Gastroesophageal sphincter (tissue), 3 donors: ENCODE measurements at regions not wholly inside any gene's neighbourhood (a gene's known extent, or its start where the extent isn't known, plus 50 kb on each side); places are given as distances from the start of the nearest gene placed in this dataset.

Source experiments
- POLR2A ChIP-seq, 2 donors: fragments of 450-650 bp; IDR thresholded peaks; one replicate each; pipeline ENCODE4 v1.6.1; 2017; ENCODE audit warnings: antibody characterized with exemption in 2 of 2, mild to moderate bottlenecking in 2 of 2, moderate library complexity in 1 of 2
- POLR2AphosphoS5 ChIP-seq: sonication (generic); formaldehyde crosslinking; IDR thresholded peaks from one replicate; pipeline ENCODE4 v1.6.1; 2017; ENCODE audit warnings: antibody characterized with exemption
- TF ChIP-seq, protein P1 (sequence below), 4 experiments: fragments of 200-600 bp in 2 of 4; fragments of 450-650 bp in 2 of 4; sonication (generic) in 1 of 4; IDR thresholded peaks; one replicate each; pipeline ENCODE4 v1.5.1; 2017 to 2019; ENCODE audit warnings: antibody characterized with exemption in 4 of 4, mild to moderate bottlenecking in 2 of 4, moderate library complexity in 2 of 4

DNA sequence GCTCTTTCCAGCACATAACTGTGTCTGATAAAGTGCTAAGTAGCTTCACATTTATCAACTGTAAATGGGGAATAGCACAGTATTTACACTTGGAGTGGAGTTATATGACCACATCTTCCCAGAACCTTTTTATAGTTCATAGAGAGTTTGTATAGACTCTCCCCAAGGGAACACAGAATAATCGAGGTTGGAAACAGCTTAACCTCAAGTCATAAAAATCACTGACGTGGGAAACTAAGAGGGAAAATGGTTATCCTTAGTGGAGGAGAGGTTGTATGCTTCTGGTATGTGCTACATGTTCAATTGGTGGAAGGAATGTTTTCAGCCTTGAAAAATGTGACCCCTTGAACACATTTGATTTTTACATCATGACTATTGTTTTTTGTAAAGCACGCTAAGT lies 167.9 kb upstream of the KIAA1217 start:
- no peak for TF ChIP-seq POLR2A (IDR thresholded peaks at IDR 0.05)
- TF ChIP-seq, protein P1, sequence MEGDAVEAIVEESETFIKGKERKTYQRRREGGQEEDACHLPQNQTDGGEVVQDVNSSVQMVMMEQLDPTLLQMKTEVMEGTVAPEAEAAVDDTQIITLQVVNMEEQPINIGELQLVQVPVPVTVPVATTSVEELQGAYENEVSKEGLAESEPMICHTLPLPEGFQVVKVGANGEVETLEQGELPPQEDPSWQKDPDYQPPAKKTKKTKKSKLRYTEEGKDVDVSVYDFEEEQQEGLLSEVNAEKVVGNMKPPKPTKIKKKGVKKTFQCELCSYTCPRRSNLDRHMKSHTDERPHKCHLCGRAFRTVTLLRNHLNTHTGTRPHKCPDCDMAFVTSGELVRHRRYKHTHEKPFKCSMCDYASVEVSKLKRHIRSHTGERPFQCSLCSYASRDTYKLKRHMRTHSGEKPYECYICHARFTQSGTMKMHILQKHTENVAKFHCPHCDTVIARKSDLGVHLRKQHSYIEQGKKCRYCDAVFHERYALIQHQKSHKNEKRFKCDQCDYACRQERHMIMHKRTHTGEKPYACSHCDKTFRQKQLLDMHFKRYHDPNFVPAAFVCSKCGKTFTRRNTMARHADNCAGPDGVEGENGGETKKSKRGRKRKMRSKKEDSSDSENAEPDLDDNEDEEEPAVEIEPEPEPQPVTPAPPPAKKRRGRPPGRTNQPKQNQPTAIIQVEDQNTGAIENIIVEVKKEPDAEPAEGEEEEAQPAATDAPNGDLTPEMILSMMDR (IDR thresholded peaks at IDR 0.05): no peak
- no peak for TF ChIP-seq POLR2AphosphoS5
